Fibroblast of mammary gland (primary cell): ENCODE measurements at regions not wholly inside any gene's neighbourhood (a gene's known extent, or its start where the extent isn't known, plus 50 kb on each side); places are given as distances from the start of the nearest gene placed in this dataset.

Source experiments
- DNase-seq: peaks from one replicate; pipeline ENCODE4 v3.0.0-alpha.2; 2010; ENCODE audit warnings: low read depth
- H3K4me3 ChIP-seq: 2 replicates; pipeline ENCODE4 v1.5.1; 2011; ENCODE audit warnings: low read depth, mild to moderate bottlenecking, low read length, moderate library complexity; ENCODE audit not compliant: control insufficient read depth
- TF ChIP-seq, protein P1 (sequence below): conservative IDR thresholded peaks from 2 replicates; pipeline ENCODE4 v1.5.1; 2011; ENCODE audit warnings: low read depth, low read length, inconsistent platforms; ENCODE audit not compliant: control insufficient read depth, insufficient read depth

DNA sequence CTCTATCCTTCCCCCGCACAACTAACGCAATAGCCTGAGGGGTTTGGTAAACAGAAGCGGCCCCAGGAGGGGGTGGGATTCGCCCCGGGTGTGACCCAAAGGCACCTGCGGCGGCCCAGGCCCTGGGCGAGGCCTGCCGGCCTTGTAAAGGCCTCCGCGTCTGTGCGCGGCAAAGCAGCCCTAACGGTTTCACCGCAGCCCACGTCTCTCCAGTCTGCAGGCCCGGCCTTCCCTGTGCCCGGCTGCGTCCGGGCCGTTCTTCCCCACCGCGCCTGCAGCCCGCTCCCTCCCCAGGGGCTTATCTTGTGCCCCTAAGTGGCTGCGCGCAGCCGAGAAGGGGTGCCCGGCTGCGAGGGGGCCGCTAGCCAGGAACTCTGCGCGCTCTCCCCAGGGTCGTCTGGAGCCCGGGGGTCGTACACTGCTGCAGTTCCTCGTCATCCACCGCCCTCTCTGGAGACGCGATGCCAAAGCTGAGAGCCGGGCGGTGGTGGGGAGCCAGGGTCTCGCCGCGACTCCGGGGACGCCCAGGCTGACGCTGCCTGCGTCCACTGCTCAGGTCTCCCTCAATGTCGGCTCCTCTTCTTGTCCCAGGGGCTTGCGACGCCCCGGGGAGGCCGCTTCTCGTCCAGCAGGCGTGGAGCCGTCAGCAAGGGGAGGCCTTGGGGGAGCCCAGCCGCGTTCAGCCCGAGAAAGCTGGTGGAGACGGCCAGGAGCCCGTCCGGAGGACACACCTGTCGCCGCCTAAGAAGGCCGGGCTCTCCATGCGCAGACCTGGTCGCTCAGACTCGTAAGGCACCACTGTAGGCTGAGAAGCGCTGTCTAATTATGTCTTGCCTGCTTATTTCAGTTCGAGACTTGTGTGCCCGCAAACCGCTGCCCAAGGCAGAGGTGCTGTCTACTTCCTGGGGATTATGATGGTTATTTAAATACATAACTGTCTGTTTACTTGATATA, 132.3 kb downstream of the SPAG6 start:
- TF ChIP-seq, protein P1, sequence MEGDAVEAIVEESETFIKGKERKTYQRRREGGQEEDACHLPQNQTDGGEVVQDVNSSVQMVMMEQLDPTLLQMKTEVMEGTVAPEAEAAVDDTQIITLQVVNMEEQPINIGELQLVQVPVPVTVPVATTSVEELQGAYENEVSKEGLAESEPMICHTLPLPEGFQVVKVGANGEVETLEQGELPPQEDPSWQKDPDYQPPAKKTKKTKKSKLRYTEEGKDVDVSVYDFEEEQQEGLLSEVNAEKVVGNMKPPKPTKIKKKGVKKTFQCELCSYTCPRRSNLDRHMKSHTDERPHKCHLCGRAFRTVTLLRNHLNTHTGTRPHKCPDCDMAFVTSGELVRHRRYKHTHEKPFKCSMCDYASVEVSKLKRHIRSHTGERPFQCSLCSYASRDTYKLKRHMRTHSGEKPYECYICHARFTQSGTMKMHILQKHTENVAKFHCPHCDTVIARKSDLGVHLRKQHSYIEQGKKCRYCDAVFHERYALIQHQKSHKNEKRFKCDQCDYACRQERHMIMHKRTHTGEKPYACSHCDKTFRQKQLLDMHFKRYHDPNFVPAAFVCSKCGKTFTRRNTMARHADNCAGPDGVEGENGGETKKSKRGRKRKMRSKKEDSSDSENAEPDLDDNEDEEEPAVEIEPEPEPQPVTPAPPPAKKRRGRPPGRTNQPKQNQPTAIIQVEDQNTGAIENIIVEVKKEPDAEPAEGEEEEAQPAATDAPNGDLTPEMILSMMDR = no peak
- DNase-seq = no peak
- H3K4me3 ChIP-seq = no peak overlapping the region

DNA sequence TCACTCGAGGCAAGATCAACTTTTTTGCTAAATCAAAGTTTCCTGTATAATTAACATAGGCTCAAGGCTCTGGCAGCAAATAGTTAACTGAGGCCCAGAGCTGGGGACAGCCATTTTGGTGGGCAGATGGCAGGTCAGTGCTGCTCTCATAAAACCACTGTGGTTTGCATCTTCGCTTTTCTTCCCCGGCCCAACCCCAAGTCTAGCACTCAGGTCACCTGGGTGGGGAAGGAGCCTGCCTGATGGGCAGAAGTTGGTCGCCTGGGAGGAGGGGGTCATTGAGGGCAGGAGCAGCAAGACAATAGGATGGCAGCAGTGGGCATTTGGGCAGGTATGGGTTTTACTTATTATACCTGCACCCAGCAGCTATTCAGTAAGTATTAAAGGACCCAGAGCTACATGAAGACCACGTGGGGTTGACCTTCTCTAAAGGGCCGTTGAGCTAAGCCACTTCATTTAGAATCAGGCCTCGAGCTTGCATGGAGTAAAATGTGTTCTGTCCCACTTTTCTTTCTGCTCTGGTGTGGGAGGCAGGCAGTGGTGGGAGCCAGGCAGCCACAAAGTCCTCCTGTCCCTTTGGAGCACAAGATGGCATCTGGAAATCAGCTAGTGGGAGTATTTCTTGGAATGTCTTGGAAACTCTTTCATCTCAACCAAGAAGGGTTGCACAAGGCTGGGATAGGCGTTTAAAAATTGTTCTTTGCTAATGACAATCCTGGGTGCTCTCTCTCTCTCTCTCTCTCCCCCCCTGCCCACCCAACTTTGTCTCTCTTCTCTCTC, 133.4 kb downstream of the SPAG6 start:
- DNase-seq = no peak
- H3K4me3 ChIP-seq = no peak overlapping the region
- TF ChIP-seq, protein P1 = no peak

DNA sequence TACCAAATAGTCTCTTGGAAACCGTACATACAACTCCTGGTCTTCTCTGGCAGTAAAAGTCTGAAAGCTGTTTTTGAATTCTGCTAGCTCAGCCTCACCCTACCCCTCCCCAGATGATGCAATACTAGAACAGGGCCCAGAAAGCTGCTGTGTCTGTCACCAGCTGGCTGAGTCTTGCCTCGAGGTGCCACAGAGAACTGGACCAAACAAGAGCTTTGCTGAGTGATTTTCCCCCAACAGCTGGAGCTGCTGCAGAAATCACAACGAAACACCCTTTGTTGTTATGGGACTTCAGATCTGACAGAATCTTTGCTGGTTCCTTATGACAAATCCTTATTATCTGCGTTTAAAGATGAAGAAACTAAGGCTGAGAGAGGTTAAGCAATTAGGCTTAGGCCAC, 134.1 kb downstream of the SPAG6 start:
- no peak overlapping the region for H3K4me3 ChIP-seq
- TF ChIP-seq, protein P1 = no peak
- DNase-seq = no peak

DNA sequence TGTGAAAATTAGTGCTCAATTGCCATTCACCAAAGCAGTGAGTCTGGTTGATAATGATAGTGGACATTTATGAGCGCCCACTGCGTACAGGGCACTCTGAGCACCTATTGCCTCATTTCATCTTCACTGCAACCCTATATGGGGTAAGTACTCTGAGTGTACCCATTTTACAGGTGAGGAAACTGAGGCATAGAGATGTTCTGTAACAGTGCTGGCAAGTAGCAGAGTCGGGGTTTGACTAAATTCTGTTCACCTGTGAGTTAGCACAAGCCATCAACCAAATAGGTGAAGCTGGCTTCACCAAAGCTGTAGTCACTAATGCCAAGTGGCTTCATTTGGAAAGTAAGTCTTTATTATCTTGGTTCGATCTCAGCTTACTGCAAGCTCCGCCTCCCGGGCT, 135.8 kb downstream of the SPAG6 start:
- TF ChIP-seq, protein P1 = no peak
- no peak for DNase-seq
- no peak overlapping the region for H3K4me3 ChIP-seq

DNA sequence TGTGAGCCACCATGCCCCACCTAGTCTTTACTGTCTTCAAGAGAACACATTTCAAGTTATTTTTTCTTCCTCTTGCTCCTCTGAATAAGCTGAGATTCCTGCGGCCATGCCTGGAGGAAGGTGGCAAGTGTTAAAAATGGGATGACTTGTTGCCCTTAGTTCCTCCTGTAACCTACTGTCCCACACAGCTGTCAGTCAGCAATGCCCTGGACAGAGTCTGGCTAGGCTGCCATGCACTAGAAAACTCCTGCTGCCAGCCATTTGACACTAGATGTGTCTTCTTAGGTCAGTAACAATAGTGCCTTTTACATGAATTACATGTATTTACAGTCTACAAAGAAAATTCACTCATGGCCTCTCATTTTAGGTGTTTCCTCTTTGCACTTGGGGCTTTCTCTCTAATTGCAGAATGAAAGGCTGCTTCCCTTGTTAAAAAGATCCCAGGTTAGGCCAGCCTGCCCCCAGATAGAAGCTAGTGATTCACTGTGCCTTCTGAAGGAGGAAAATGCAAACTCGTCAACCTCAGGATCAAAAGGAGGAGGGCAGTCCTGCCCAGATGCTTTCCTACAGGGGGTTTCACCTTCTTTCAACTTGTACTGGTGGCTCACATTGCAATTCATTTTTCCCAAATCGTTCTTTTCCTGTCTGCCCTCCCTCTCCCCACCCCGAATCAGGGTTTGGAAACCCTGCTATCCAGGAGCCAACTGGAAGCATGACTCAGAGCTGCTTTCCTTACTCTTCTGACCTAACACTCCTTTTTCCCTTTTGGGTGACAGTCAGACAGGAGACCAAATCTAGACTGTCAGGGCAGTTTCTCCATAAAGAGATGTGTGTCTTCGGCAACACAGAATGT, 136.6 kb downstream of the SPAG6 start:
- TF ChIP-seq, protein P1 = no peak
- H3K4me3 ChIP-seq = no peak overlapping the region
- DNase-seq = peak; percentile 59

DNA sequence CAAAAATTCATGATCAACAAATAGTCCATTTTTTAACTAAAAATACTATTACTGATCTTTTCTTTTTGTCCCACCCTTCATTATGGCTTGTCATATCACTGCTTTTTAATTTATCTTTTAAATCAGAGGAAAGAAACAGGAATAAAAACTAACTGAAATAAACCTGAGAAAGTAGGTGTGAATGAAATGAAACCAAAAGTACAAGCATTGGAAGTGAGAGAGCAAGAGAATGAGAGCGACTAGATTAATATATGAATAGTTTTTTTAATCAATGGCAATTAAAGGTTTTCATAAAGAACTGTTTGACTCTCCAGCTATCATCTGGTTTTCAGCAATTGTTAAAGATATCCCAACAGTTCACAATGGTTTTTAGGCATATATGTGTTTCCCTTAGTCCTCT, 137.8 kb downstream of the SPAG6 start:
- TF ChIP-seq, protein P1 = no peak
- H3K4me3 ChIP-seq = no peak overlapping the region

More for the DNA sequence above, 137.8 kb downstream of the SPAG6 start:
- DNase-seq = no peak
